Dermis blood vessel endothelial cell (primary cell): ENCODE measurements at regions not wholly inside any gene's neighbourhood (a gene's known extent, or its start where the extent isn't known, plus 50 kb on each side); places are given as distances from the start of the nearest gene placed in this dataset.

Source experiments
- DNase-seq: peaks from one replicate; pipeline ENCODE4 v3.0.0; 2010

GRCh38 chr7:54847921-54848320 lies 88.9 kb upstream of the SEC61G start:
- no peak for DNase-seq

- DNase-seq = no peak
Measured at GRCh38 chr7:54856856-54857255, 97.8 kb upstream of the SEC61G start.

GRCh38 chr7:54857294-54857693 lies 98.3 kb upstream of the SEC61G start:
- DNase-seq = no peak

GRCh38 chr7:54858008-54858692 lies 99.1 kb upstream of the SEC61G start:
- DNase-seq = no peak

- no peak for DNase-seq
Measured at GRCh38 chr7:54859066-54859465, 100.1 kb upstream of the SEC61G start.

GRCh38 chr7:54859545-54859944 lies 100.5 kb upstream of the SEC61G start:
- DNase-seq = no peak

GRCh38 chr7:54860003-54860775 lies 101.2 kb upstream of the SEC61G start:
- no peak for DNase-seq

GRCh38 chr7:54860843-54861242 lies 101.8 kb upstream of the SEC61G start:
- no peak for DNase-seq

- no peak for DNase-seq
Measured at GRCh38 chr7:54864663-54865062, 105.7 kb upstream of the SEC61G start.

- no peak for DNase-seq
Measured at GRCh38 chr7:54869523-54869922, 110.5 kb upstream of the SEC61G start.

GRCh38 chr7:54874804-54875203 lies 115.8 kb upstream of the SEC61G start:
- DNase-seq = no peak

GRCh38 chr7:54877683-54878082 lies 118.7 kb upstream of the SEC61G start:
- DNase-seq = no peak

GRCh38 chr7:54878339-54878738 lies 119.3 kb upstream of the SEC61G start:
- no peak for DNase-seq

- no peak for DNase-seq
Measured at GRCh38 chr7:54879776-54880175, 120.8 kb upstream of the SEC61G start.

- no peak for DNase-seq
Measured at GRCh38 chr7:54880326-54880989, 121.4 kb upstream of the SEC61G start.

- DNase-seq = no peak
Measured at GRCh38 chr7:54881816-54882520, 123.0 kb upstream of the SEC61G start.

GRCh38 chr7:54882694-54883093 lies 123.7 kb upstream of the SEC61G start:
- no peak for DNase-seq

- DNase-seq = no peak
Measured at GRCh38 chr7:54883576-54883975, 124.6 kb upstream of the SEC61G start.

- DNase-seq = no peak
Measured at GRCh38 chr7:54885285-54885684, 126.3 kb upstream of the SEC61G start.

- DNase-seq = no peak
Measured at GRCh38 chr7:54888067-54888733, 129.2 kb upstream of the SEC61G start.

- DNase-seq = no peak
Measured at GRCh38 chr7:54888734-54889082, 129.7 kb upstream of the SEC61G start.

- DNase-seq = no peak
Measured at GRCh38 chr7:54897891-54898290, 120.9 kb upstream of the EGFR start.
